ENCODE measurements at regions not wholly inside any gene's neighbourhood (a gene's known extent, or its start where the extent isn't known, plus 50 kb on each side); places are given as distances from the start of the nearest gene placed in this dataset.

DNA sequence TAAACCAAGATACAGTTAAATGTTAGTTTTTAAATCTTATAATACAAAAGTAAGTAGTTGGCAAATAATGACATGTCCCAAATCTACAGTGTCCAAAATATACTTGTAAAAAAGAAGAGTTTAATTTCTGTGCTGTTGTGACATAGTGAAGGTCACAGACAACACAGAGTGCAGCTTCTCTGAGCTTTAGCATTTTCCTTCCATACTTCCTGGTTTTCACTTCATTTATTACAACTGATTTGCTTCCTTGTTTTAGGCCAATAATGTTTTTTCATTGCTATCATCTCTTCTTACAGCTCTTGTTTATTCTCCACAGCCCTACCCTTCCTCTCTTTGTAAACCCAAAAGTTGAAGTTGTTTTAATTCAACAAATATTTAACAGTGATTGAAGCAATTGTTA, 132.4 kb upstream of the TET2 start:
- H3K36me3 ChIP-seq = no peaks in the 10 kb centered on the region
- no peak for DNase-seq
- intact Hi-C loops (cut with DNase I; ENCODE audit: low total_unique reads) = no loop called here
- H3K27ac ChIP-seq = no peak overlapping the region
- no peaks in the 10 kb centered on the region for H3K4me1 ChIP-seq
- no peak overlapping the region for H3K4me3 ChIP-seq
- no peaks in the 10 kb centered on the region for H3K27me3 ChIP-seq
- TF ChIP-seq, protein P1, sequence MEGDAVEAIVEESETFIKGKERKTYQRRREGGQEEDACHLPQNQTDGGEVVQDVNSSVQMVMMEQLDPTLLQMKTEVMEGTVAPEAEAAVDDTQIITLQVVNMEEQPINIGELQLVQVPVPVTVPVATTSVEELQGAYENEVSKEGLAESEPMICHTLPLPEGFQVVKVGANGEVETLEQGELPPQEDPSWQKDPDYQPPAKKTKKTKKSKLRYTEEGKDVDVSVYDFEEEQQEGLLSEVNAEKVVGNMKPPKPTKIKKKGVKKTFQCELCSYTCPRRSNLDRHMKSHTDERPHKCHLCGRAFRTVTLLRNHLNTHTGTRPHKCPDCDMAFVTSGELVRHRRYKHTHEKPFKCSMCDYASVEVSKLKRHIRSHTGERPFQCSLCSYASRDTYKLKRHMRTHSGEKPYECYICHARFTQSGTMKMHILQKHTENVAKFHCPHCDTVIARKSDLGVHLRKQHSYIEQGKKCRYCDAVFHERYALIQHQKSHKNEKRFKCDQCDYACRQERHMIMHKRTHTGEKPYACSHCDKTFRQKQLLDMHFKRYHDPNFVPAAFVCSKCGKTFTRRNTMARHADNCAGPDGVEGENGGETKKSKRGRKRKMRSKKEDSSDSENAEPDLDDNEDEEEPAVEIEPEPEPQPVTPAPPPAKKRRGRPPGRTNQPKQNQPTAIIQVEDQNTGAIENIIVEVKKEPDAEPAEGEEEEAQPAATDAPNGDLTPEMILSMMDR (IDR thresholded peaks at IDR 0.05) = no peak
- no peaks in the 10 kb centered on the region for H3K9me3 ChIP-seq

DNA sequence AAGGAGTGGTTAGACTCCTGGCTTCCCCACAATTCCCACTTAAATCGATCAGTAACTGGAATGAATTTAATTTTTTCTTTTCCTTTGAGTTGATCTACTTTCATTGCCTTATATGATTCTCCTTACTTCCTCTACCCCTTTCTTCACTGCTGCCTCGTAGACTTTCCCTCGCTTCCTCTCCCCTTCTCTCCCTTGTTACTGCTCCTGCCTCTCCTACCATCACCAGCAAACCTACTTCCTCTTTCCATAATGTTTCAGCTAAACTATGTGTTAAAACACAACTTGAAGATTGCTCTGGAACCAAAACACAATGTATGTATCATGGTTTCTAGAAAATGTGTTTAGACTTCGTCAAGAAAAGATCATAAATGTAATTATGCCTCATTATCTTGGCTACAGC, 132.0 kb upstream of the TET2 start:
- Histone ChIP-seq H3K4me3 (no peak overlapping the region), H3K27ac (no peak overlapping the region), H3K27me3 (no peaks in the 10 kb centered on the region), H3K36me3 (no peaks in the 10 kb centered on the region), H3K4me1 (no peaks in the 10 kb centered on the region), H3K9me3 (no peaks in the 10 kb centered on the region)
- intact Hi-C loops (cut with DNase I; ENCODE audit: low total_unique reads) = no loop called here
- DNase-seq = no peak
- TF ChIP-seq, protein P1 (IDR thresholded peaks at IDR 0.05) = no peak

DNA sequence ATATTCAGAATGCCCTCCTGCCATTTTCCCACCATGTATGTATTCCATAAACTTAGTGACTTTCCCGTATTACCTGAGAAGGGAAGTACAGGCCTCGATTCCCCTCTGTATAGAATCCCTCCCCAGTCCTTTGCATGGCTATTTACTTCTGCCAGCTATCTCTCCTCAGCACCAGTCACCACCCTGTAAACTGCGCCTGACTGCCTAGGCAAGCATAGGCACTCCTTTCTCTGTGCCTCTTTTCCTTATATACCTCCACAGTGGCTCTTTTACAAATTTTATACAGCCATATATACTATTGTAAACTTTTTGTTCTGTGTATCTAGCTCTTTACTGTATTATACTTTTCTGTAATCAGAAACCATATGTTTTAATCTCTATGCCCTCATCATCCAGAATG, 130.9 kb upstream of the TET2 start:
- intact Hi-C loops (cut with DNase I; ENCODE audit: low total_unique reads) = no loop called here
- Histone ChIP-seq H3K27me3 (no peaks in the 10 kb centered on the region), H3K9me3 (no peaks in the 10 kb centered on the region), H3K27ac (no peak overlapping the region), H3K4me1 (no peaks in the 10 kb centered on the region), H3K36me3 (no peaks in the 10 kb centered on the region), H3K4me3 (no peak overlapping the region)
- no peak for DNase-seq
- TF ChIP-seq, protein P1 (IDR thresholded peaks at IDR 0.05) = no peak

DNA sequence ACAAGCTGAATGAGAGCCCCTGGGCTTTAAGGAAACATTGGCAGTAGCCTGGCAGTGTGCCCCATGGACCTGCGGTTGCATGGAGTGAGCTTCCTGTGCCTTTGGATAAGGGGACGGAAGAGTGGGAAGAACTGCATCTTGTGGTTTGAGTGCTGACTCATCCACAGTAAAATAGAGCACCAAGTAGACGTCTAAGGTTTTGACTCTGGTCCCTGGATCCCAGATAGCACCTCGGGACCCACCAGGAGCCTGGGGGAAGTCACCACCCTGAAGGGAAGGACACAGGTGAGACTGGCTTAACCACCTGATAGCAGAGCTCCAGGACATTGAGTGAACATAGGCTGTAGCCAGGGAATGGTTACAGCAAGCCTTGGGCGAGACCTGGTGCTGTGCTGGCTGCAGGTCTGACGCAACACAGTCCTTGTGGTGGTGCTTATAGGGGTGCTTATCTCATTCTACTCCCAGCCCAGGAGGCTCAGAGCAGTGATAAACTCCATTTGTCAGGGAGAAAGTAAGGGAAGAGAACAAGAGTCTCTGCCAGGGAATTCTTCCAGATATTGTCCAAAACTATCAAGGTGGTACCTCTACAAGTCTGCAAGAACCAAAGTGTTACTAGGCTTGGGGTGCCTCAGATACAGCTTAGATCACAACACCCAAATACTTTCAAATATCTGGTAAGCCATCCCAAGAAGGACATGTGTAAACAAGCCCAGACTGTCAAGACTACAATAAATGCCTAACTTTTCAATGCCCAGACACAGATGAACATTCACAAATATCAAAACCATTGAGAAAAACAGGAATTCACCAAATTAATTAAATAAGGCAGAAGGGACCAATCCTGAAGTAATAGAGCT, 123.6 kb upstream of the TET2 start:
- no peak overlapping the region for H3K27ac ChIP-seq
- intact Hi-C loops (cut with DNase I; ENCODE audit: low total_unique reads) = no loop called here
- H3K4me3 ChIP-seq = no peak overlapping the region
- no peaks in the 10 kb centered on the region for H3K4me1 ChIP-seq
- TF ChIP-seq, protein P1 (IDR thresholded peaks at IDR 0.05) = no peak
- DNase-seq = no peak
- H3K9me3 ChIP-seq = peaks cover 0 to 12% (median 4%) of the 10 kb centered on the region in 3 donors
- no peaks in the 10 kb centered on the region for H3K27me3 ChIP-seq
- no peaks in the 10 kb centered on the region for H3K36me3 ChIP-seq

DNA sequence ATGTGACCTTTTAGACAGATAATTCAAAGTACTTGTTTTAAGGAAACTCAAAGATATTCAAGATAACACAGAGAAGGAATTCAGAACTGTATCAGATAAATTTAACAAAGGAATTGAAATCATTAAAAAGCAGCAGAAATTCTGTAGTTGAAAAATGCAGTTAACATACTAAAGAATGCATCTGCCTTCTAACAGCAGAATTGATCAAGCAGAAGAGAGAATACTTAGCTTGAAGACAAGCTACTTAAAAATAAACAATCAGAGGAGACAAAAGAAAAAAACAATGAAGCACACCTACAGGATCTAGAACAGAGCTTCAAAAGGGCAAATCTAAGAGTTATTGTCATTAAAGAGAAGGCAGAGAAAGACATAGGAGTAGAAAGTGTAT, 123.0 kb upstream of the TET2 start:
- no peaks in the 10 kb centered on the region for H3K4me1 ChIP-seq
- no peaks in the 10 kb centered on the region for H3K36me3 ChIP-seq
- H3K4me3 ChIP-seq = no peak overlapping the region
- H3K9me3 ChIP-seq = peaks cover 0 to 12% (median 4%) of the 10 kb centered on the region in 3 donors
- no peaks in the 10 kb centered on the region for H3K27me3 ChIP-seq
- intact Hi-C loops (cut with DNase I; ENCODE audit: low total_unique reads) = no loop called here
- no peak for DNase-seq
- H3K27ac ChIP-seq = no peak overlapping the region
- TF ChIP-seq, protein P1 (IDR thresholded peaks at IDR 0.05) = no peak

All from tibial artery (tissue), 4 donors.